ENCODE measurements at regions not wholly inside any gene's neighbourhood (a gene's known extent, or its start where the extent isn't known, plus 50 kb on each side); places are given as distances from the start of the nearest gene placed in this dataset.

DNA sequence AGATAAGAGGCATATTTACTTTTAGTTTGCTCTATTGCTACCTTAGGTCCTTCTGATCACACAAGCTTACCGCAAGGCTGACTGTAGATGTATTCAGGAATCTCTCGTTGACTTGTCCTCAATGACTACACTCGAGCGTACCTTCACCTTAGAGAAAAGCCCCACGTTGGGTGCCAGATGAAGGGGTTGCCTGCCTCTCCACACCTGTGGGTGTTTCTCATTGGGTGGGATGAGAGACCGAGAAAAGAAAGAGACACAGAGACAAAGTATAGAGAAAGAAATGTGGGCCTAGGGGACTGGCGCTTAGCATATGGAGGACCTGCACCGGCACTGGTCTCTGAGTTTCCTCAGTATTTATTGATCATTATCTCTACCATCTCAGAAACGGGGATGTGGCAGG, 51.8 kb downstream of the ASCL4 start:
- no peak for DNase-seq (ENCODE audit: low spot score)
- in situ Hi-C loops (cut with MboI; ENCODE audit: low pct_unique_long_range_greater_than_20kb, low sequenced_read_pairs, unreplicated experiment): no loop called here
- TF ChIP-seq, protein P1, sequence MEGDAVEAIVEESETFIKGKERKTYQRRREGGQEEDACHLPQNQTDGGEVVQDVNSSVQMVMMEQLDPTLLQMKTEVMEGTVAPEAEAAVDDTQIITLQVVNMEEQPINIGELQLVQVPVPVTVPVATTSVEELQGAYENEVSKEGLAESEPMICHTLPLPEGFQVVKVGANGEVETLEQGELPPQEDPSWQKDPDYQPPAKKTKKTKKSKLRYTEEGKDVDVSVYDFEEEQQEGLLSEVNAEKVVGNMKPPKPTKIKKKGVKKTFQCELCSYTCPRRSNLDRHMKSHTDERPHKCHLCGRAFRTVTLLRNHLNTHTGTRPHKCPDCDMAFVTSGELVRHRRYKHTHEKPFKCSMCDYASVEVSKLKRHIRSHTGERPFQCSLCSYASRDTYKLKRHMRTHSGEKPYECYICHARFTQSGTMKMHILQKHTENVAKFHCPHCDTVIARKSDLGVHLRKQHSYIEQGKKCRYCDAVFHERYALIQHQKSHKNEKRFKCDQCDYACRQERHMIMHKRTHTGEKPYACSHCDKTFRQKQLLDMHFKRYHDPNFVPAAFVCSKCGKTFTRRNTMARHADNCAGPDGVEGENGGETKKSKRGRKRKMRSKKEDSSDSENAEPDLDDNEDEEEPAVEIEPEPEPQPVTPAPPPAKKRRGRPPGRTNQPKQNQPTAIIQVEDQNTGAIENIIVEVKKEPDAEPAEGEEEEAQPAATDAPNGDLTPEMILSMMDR (IDR thresholded peaks at IDR 0.05; ENCODE audit: extremely low read depth, insufficient read depth, missing control alignments): no peak

DNA sequence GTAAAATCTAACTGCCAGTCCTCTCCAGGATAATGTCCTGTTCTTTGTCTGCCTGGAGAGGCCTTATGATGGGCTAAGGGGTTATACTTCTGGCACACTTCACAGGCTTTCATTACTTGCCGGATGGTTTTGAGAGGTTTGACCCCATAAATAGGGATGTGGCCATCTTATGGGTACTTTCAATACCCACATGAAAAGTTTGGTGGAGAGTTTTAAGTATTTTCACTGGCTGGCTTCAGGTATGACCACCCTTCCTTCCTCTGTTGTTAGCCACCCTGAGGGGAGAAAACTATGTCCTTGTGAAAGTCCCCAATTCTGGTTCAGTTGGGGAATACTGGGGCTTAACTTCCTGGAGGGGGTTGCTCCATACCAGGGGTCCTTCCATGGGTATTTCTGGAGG, 54.8 kb downstream of the ASCL4 start:
- in situ Hi-C loops (cut with MboI; ENCODE audit: low pct_unique_long_range_greater_than_20kb, low sequenced_read_pairs, unreplicated experiment): no loop called here
- no peak for DNase-seq (ENCODE audit: low spot score)
- TF ChIP-seq, protein P1 (IDR thresholded peaks at IDR 0.05; ENCODE audit: extremely low read depth, insufficient read depth, missing control alignments): no peak

DNA sequence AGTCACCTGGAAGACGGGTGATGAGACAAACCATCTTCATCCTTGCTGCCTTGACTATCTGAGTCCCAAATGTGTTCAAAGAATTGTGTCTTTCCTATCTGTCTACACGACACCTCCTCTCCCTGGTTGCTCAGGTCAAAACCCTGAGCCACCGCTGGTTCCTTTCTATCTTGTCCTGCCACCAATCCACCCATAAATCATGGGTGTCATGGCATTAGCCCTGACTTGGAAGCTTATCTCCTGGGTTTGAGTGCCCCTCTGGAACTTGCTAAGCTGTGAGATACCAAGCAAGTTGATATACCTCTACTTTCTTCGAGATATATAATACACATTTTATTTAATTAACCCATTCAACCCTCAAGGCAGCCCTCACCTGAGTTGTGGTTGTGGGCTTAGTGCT, 57.9 kb downstream of the ASCL4 start:
- in situ Hi-C loops (cut with MboI; ENCODE audit: low pct_unique_long_range_greater_than_20kb, low sequenced_read_pairs, unreplicated experiment): no loop called here
- TF ChIP-seq, protein P1 (IDR thresholded peaks at IDR 0.05; ENCODE audit: extremely low read depth, insufficient read depth, missing control alignments): no peak

DNA sequence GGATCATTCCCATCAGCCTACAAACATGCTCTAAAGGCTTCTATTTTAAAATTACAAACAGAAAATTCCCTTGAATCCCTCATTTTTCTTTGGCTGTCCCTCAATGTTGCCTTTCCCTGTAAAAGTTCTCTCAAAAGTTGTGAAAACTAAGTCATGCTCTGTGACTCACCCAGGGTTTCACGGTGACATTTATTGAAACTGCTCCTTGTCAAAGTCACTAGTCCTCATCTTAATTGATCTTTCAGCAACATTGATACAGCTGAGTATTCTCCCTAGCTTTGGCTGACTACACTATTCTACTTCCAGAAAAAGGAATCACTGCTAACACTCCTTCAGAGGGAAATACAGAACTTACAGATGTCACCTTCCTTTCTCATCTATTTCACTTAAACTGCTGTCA, 65.7 kb downstream of the ASCL4 start:
- TF ChIP-seq, protein P1 (IDR thresholded peaks at IDR 0.05; ENCODE audit: extremely low read depth, insufficient read depth, missing control alignments): no peak
- in situ Hi-C loops (cut with MboI; ENCODE audit: low pct_unique_long_range_greater_than_20kb, low sequenced_read_pairs, unreplicated experiment): no loop called here
- DNase-seq (ENCODE audit: low spot score): no peak

More for the DNA sequence above, 57.9 kb downstream of the ASCL4 start:
- DNase-seq (ENCODE audit: low spot score): no peak

DNA sequence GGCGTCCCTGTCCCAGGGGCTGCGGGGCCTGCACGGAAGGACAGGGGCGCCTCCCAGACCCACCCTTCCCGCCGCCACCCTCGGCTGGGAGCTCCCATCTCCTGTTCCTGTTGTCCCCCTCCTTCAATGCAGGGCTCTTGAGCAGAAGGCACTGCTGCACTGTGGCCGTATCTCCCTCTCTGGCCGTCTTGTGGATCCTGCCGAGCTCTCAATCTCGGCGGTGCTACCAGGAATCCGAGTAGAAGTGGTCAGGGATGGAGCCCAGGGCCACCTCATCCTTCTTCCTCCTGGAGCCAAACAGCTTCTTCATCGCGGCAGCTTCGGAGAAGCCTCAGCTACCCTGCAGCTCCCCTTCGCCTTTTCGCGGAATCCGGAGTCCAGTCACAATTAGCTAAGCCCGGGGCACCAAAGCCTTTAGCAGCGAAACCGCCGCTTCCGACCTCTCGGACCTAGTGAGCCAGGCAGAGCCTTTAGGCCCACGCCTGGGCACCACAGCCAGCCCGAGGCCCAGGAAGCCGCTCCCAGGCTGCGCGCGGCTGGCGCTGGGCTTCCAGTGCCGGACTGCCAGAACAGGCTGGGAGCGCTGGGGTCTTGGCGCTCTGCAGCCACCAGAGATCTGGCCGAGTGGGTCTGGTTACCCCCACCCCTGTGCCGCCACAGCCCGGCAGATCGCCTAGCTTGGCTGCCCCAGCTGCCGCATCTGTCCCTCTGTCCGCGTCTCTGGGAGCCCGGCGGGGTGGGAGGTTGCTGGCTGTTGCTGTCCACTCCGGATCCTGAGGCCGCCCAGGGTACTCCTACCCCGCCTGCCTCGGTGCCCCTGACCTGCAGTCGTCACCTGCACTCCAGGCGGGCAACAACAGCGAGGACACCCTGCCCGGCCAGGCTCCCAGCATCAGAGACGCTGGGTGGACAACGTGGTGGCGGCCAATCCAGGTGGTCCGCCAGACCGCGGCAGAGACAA, 69.1 kb downstream of the ASCL4 start:
- in situ Hi-C loops (cut with MboI; ENCODE audit: low pct_unique_long_range_greater_than_20kb, low sequenced_read_pairs, unreplicated experiment): no loop called here
- DNase-seq (ENCODE audit: low spot score): peak; percentile 32
- TF ChIP-seq, protein P1 (IDR thresholded peaks at IDR 0.05; ENCODE audit: extremely low read depth, insufficient read depth, missing control alignments): no peak

DNA sequence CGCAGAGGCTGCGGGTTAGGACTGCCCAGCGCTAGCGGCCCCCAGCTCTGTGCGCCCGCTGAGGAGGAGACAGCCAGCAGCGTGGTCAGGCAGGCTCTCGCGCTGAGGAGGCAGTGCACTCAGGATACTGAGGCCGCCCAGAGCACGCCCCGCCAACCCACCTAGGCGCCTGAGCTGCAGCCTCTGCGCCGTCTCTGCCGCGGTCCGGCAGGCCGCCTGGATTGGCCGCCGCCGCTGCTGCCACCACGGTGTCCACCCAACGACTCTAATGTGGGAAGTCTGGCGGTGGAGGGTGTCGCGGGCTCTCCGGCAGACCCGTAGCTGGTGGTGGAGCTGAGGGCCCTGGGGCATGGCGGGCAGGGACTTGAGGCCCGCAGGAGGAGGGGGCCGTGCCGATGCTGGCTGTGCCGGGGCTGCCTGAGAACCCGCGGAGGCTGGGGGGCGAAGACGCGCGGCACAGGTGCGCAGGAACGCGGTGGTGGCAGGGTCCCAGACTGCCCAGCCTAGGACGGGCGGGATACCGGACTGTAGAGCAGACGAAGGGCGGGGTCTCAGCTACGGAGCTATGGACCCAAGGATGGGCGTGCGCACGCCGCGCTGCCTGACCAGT, 69.9 kb downstream of the ASCL4 start:
- DNase-seq (ENCODE audit: low spot score): no peak
- in situ Hi-C loops (cut with MboI; ENCODE audit: low pct_unique_long_range_greater_than_20kb, low sequenced_read_pairs, unreplicated experiment): no loop called here
- TF ChIP-seq, protein P1 (IDR thresholded peaks at IDR 0.05; ENCODE audit: extremely low read depth, insufficient read depth, missing control alignments): no peak
